Right cardiac atrium (tissue), 5 donors: ENCODE measurements at regions not wholly inside any gene's neighbourhood (a gene's known extent, or its start where the extent isn't known, plus 50 kb on each side); places are given as distances from the start of the nearest gene placed in this dataset.
A peak's percentile ranks its signal among the peaks of the same experiment; 100 is the strongest.

Experiments used
- ATAC-seq, 2 donors: fragments of 200-7000 bp; cut with Tn5 transposase; one replicate each; pipeline versions ENCODE4 v1.8.0 to v1.9.1; 2020; ENCODE audit warnings: moderate library complexity in 2 of 2, mild to moderate bottlenecking in 1 of 2
- DNase-seq, 3 donors: peaks; one replicate each; pipeline ENCODE4 v3.0.0-alpha.2; 2020
- H3K27ac ChIP-seq: one replicate; pipeline ENCODE4 v1.5.1; 2013; ENCODE audit warnings: mild to moderate bottlenecking, low read length, control low read depth, moderate library complexity
- H3K27me3 ChIP-seq: one replicate; pipeline ENCODE4 v1.6.1; 2013; ENCODE audit not compliant: control insufficient read depth, insufficient read depth
- H3K4me1 ChIP-seq: one replicate; pipeline ENCODE4 v1.6.1; 2013; ENCODE audit warnings: low read length; ENCODE audit not compliant: control insufficient read depth, insufficient read depth
- H3K4me3 ChIP-seq: one replicate; pipeline ENCODE4 v1.5.1; 2013; ENCODE audit warnings: low read length, control low read depth
- H3K9me3 ChIP-seq: one replicate; pipeline ENCODE4 v1.6.1; 2013; ENCODE audit warnings: low read length; ENCODE audit not compliant: control insufficient read depth
- WGBS: extraction: QIAGEN DNeasy Blood & Tissue Kit; methylation state at CpG from one replicate; pipeline ENCODE4 v1.1.7; 2013; 5-methylcytosine and 5-hydroxymethylcytosine counted together
- intact Hi-C, 4 donors: fragments of 100-400 bp; cut with DNase I; formaldehyde crosslinking; loops; one replicate each; pipeline versions ENCODE4 v1.11.0 to v1.14.0; 2022 to 2023
- donor health status: healthy with polysubstance abuse.
- donor health status: DM: no; HTN: yes; CAD: no.
- donor health status: DM: no; HTN: no; CAD: no.
- donor health status: DM: no; HTN: yes; CAD: no; lungs with severe emphysema.
- donor health status: DM: yes; HTN: yes; CAD: no.

- H3K4me1 ChIP-seq = no peaks in the 10 kb centered on the region
- no peak overlapping the region for H3K27ac ChIP-seq
- H3K27me3 ChIP-seq = no peaks in the 10 kb centered on the region
- intact Hi-C loops = no loop called here
- no peaks in the 10 kb centered on the region for H3K9me3 ChIP-seq
- 70% methylated on average over 3 of the region's 3 CpGs for WGBS
- DNase-seq (no peak), ATAC-seq (no peak)
- H3K4me3 ChIP-seq = no peak overlapping the region
Observed at GRCh38 chr2:49286726-49287125, 132.4 kb upstream of the FSHR start.

GRCh38 chr2:49286045-49286444 lies 131.7 kb upstream of the FSHR start:
- Histone ChIP-seq H3K27ac (no peak overlapping the region), H3K27me3 (no peaks in the 10 kb centered on the region), H3K4me1 (no peaks in the 10 kb centered on the region), H3K9me3 (no peaks in the 10 kb centered on the region), H3K4me3 (no peak overlapping the region)
- DNase-seq (no peak), ATAC-seq (no peak)
- intact Hi-C loops = no loop called here
- 68% methylated on average over 2 of the region's 2 CpGs for WGBS

- Histone ChIP-seq H3K4me3 (no peak overlapping the region), H3K9me3 (no peaks in the 10 kb centered on the region), H3K27ac (no peak overlapping the region), H3K27me3 (no peaks in the 10 kb centered on the region), H3K4me1 (no peaks in the 10 kb centered on the region)
- ATAC-seq (no peak), DNase-seq (no peak)
- WGBS = 65% methylated on average over 1 of the region's 1 CpG
- intact Hi-C loops = no loop called here
Observed at GRCh38 chr2:49278561-49278960, 124.2 kb upstream of the FSHR start.

GRCh38 chr2:49278141-49278540 lies 123.8 kb upstream of the FSHR start:
- DNase-seq = no peak
- H3K27me3 ChIP-seq = no peaks in the 10 kb centered on the region
- no peaks in the 10 kb centered on the region for H3K9me3 ChIP-seq
- ATAC-seq = no peak
- no peak overlapping the region for H3K4me3 ChIP-seq
- H3K4me1 ChIP-seq = no peaks in the 10 kb centered on the region
- intact Hi-C loops = no loop called here
- H3K27ac ChIP-seq = no peak overlapping the region

GRCh38 chr2:49271060-49271606 lies 116.8 kb upstream of the FSHR start:
- peaks cover 4% of the 10 kb centered on the region for H3K4me1 ChIP-seq
- H3K27ac ChIP-seq = no peak overlapping the region
- no peaks in the 10 kb centered on the region for H3K9me3 ChIP-seq
- WGBS = 49% methylated on average over 2 of the region's 2 CpGs
- DNase-seq (peak in 2 of 3 donors; percentile 13 to 26), ATAC-seq (peak in 1 of 2 donors; percentile 29)
- intact Hi-C loops = no loop called here
- no peaks in the 10 kb centered on the region for H3K27me3 ChIP-seq
- no peak overlapping the region for H3K4me3 ChIP-seq

- peaks cover 4% of the 10 kb centered on the region for H3K4me1 ChIP-seq
- intact Hi-C loops = no loop called here
- 95% methylated on average over 6 of the region's 6 CpGs for WGBS
Observed at GRCh38 chr2:49270091-49270490, 115.8 kb upstream of the FSHR start.

GRCh38 chr2:49265471-49265870 lies 111.2 kb upstream of the FSHR start:
- Histone ChIP-seq H3K4me1 (peaks cover 2% of the 10 kb centered on the region), H3K9me3 (no peaks in the 10 kb centered on the region), H3K27ac (no peak overlapping the region), H3K27me3 (no peaks in the 10 kb centered on the region), H3K4me3 (no peak overlapping the region)
- intact Hi-C loops = no loop called here
- 60% methylated on average over 2 of the region's 2 CpGs for WGBS
- ATAC-seq = no peak
- DNase-seq = no peak

More at GRCh38 chr2:49270091-49270490, 115.8 kb upstream of the FSHR start:
- Histone ChIP-seq H3K9me3 (no peaks in the 10 kb centered on the region), H3K4me3 (no peak overlapping the region), H3K27me3 (no peaks in the 10 kb centered on the region), H3K27ac (no peak overlapping the region)
- ATAC-seq (no peak), DNase-seq (no peak)

GRCh38 chr2:49262801-49263560 lies 108.7 kb upstream of the FSHR start:
- intact Hi-C loops = no loop called here
- Histone ChIP-seq H3K27me3 (no peaks in the 10 kb centered on the region), H3K9me3 (no peaks in the 10 kb centered on the region), H3K4me1 (peaks cover 2% of the 10 kb centered on the region), H3K4me3 (no peak overlapping the region), H3K27ac (no peak overlapping the region)
- DNase-seq (no peak), ATAC-seq (peak in 1 of 2 donors; percentile 60)
- 44% methylated on average over 8 of the region's 8 CpGs for WGBS

- Histone ChIP-seq H3K9me3 (no peaks in the 10 kb centered on the region), H3K4me1 (peaks cover 2% of the 10 kb centered on the region), H3K27ac (no peak overlapping the region), H3K27me3 (no peaks in the 10 kb centered on the region), H3K4me3 (no peak overlapping the region)
- ATAC-seq = no peak
- intact Hi-C loops = no loop called here
- WGBS = 80% methylated on average over 4 of the region's 4 CpGs
- DNase-seq = no peak
Observed at GRCh38 chr2:49261781-49262180, 107.5 kb upstream of the FSHR start.

GRCh38 chr2:49260979-49261538 lies 106.7 kb upstream of the FSHR start:
- 68% methylated on average over 6 of the region's 6 CpGs for WGBS
- DNase-seq (no peak), ATAC-seq (no peak)
- peaks cover 2% of the 10 kb centered on the region for H3K4me1 ChIP-seq
- H3K9me3 ChIP-seq = no peaks in the 10 kb centered on the region
- no peak overlapping the region for H3K27ac ChIP-seq
- H3K4me3 ChIP-seq = no peak overlapping the region
- H3K27me3 ChIP-seq = no peaks in the 10 kb centered on the region
- intact Hi-C loops = no loop called here

- Histone ChIP-seq H3K9me3 (no peaks in the 10 kb centered on the region), H3K27ac (no peak overlapping the region), H3K4me3 (no peak overlapping the region), H3K4me1 (peaks cover 2% of the 10 kb centered on the region), H3K27me3 (no peaks in the 10 kb centered on the region)
- ATAC-seq (no peak), DNase-seq (no peak)
- WGBS = 75% methylated on average over 1 of the region's 1 CpG
- intact Hi-C loops = loop anchor here in 2 of 4 donors (5.0 kb wide), 2 partner anchors 72 to 77 kb away; no protein-coding TSS in a partner anchor
Observed at GRCh38 chr2:49259926-49260325, 105.6 kb upstream of the FSHR start.
